ENCODE measurements at regions not wholly inside any gene's neighbourhood (a gene's known extent, or its start where the extent isn't known, plus 50 kb on each side); places are given as distances from the start of the nearest gene placed in this dataset.
"Not testable (repeated sequence)": the region's sequence is repeated elsewhere in the genome, so short reads cannot be mapped to it uniquely, and the experiment has no call there.

DNA sequence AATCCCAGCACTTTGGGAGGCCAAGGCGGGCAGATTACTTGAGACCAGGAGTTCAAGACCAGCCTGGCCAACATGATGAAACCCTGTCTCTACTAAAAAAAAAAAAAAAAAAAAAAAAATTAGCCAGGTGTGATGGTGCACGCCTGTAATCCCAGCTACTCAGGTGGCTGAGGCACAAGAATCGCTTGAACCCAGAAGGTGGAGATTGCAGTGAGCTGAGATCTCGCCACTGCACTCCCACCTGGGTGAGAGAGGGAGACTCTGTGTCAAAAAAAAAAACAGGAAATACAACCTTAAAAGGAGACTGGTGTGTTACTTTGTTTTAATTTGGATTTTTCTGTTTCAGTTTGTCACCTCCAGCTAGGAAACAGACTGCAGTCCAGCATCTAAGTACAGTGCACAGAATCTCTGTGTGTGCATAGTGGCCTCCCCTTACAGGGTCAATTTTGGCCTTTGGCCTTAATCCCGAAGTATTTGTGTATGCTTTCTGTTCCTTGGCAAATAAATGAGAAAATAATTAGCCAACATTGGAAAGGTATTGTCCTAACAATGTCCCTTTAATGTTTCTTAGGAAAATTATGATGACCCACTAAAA lies 266.1 kb downstream of the GOLGA6L6 start:
- TF ChIP-seq, protein P1, sequence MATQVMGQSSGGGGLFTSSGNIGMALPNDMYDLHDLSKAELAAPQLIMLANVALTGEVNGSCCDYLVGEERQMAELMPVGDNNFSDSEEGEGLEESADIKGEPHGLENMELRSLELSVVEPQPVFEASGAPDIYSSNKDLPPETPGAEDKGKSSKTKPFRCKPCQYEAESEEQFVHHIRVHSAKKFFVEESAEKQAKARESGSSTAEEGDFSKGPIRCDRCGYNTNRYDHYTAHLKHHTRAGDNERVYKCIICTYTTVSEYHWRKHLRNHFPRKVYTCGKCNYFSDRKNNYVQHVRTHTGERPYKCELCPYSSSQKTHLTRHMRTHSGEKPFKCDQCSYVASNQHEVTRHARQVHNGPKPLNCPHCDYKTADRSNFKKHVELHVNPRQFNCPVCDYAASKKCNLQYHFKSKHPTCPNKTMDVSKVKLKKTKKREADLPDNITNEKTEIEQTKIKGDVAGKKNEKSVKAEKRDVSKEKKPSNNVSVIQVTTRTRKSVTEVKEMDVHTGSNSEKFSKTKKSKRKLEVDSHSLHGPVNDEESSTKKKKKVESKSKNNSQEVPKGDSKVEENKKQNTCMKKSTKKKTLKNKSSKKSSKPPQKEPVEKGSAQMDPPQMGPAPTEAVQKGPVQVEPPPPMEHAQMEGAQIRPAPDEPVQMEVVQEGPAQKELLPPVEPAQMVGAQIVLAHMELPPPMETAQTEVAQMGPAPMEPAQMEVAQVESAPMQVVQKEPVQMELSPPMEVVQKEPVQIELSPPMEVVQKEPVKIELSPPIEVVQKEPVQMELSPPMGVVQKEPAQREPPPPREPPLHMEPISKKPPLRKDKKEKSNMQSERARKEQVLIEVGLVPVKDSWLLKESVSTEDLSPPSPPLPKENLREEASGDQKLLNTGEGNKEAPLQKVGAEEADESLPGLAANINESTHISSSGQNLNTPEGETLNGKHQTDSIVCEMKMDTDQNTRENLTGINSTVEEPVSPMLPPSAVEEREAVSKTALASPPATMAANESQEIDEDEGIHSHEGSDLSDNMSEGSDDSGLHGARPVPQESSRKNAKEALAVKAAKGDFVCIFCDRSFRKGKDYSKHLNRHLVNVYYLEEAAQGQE (IDR thresholded peaks at IDR 0.05; ENCODE audit: low read depth), result not testable (repeated sequence)
- TF ChIP-seq, protein P2, sequence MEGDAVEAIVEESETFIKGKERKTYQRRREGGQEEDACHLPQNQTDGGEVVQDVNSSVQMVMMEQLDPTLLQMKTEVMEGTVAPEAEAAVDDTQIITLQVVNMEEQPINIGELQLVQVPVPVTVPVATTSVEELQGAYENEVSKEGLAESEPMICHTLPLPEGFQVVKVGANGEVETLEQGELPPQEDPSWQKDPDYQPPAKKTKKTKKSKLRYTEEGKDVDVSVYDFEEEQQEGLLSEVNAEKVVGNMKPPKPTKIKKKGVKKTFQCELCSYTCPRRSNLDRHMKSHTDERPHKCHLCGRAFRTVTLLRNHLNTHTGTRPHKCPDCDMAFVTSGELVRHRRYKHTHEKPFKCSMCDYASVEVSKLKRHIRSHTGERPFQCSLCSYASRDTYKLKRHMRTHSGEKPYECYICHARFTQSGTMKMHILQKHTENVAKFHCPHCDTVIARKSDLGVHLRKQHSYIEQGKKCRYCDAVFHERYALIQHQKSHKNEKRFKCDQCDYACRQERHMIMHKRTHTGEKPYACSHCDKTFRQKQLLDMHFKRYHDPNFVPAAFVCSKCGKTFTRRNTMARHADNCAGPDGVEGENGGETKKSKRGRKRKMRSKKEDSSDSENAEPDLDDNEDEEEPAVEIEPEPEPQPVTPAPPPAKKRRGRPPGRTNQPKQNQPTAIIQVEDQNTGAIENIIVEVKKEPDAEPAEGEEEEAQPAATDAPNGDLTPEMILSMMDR (IDR thresholded peaks at IDR 0.05 in 2 of 3, conservative IDR thresholded peaks at IDR 0.05 in 1 of 3; ENCODE audit: borderline replicate concordance in 1 of 3, insufficient read depth in 1 of 3, low read depth in 2 of 3, low read length in 2 of 3), result not testable (repeated sequence)
- TF ChIP-seq EZH2 (IDR thresholded peaks at IDR 0.05); POLR2AphosphoS5 (IDR thresholded peaks at IDR 0.05; ENCODE audit: low read depth, low read length); EZH2phosphoT487 (IDR thresholded peaks at IDR 0.05; ENCODE audit: borderline replicate concordance); POLR2A (IDR thresholded peaks at IDR 0.05; ENCODE audit: borderline replicate concordance, extremely low read depth, insufficient read depth, insufficient read length): not testable (repeated sequence)

Measured in HCT116 (cell line).